M059J (cell line): ENCODE measurements at regions not wholly inside any gene's neighbourhood (a gene's known extent, or its start where the extent isn't known, plus 50 kb on each side); places are given as distances from the start of the nearest gene placed in this dataset.

Source experiments
- DNase-seq: peaks from one replicate; pipeline ENCODE4 v3.0.0-alpha.2; 2012; ENCODE audit warnings: low read depth

DNA sequence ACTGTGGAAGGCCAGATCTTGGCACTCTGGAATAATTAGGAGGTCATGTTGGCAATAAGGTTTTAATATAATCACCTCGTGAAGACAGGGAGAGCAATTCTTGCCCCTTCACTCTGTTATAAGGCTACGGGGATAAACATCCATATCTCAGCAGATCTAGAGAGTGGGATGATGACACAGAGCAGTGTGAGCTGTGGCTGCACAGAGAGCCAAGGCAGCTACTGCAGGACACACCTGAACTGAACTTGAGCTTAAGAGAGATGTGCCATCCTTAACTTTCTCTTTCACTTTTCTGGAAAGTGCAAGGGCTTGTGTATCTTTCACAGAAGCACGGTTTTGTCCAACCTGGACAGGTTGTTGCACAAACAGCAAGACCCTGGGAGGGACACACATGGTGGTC lies 174.7 kb downstream of the GATA3 start:
- DNase-seq, result peak; percentile 7

GRCh38 chr10:8230902-8231301 lies 176.4 kb downstream of the GATA3 start:
- DNase-seq, result no peak

GRCh38 chr10:8233049-8233448 lies 178.6 kb downstream of the GATA3 start:
- no peak for DNase-seq

- peak; percentile 26 for DNase-seq
Measured at GRCh38 chr10:8233832-8234259, 179.4 kb downstream of the GATA3 start.

DNA sequence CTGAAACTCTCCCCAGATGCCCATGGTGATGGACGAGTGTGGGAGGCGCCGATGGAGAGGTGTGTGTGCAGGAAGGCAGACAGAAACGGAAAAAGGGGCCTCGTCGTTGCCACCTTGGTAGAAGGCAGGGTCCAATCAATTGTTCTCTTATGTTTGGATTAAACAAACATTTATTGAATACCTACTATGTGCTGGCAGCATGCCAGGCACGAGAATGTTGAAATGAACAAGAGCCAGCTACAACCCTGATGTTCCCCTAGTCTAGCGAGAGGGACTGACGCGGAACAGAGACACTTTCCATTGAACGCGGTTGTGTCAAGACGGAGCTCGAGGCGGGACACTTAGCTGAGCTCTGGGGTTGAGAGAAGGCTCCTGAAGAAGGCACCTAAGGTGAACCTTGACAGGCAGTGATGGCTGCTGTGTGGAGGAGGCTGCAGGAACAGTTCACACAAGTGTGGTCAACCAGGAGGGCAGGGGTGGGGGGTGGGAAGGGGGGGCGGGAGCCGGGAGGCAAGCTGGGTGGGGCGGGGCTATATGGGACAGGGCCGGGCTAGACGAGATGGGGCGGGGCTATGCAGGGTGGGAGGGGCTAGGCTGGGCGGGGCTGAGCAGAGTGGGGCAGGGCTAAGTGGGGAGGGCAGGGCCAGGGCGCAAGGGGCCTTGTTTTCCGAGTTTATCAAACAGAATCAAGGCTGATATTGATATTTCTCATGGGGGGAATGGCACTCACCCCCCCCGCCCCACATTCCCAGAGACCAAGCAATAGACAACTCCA lies 181.0 kb downstream of the GATA3 start:
- DNase-seq, result no peak

GRCh38 chr10:8238986-8239385 lies 184.5 kb downstream of the GATA3 start:
- no peak for DNase-seq

GRCh38 chr10:8240861-8241260 lies 186.4 kb downstream of the GATA3 start:
- DNase-seq, result no peak

DNA sequence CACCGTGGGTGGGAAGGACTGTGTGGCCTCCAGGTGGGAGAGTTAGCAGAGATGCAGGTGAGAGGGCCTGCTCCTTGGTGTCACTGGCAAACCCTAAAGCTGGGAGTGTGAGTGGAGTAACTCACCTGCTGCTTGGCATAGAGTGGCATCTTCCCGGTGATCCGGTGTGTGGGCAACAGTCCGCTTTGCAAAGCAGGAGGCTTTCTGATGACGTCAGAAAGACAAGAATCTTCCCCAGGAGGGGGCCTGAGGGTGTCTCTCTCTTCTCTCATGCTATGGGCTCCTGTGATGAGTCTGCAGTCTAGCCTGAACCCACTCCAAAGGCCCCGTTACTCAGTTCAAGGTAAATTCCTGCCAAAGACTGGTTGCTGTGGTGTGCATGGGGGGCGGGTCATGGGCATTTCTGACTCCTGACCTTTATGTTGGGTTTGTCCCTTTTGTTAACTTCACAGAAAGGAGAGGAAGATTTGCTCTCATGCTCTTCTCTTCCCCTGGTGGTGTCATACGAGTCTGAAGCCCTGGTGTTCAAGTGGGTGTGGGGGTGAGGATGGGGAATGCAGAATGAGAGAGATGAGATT lies 187.9 kb downstream of the GATA3 start:
- DNase-seq, result no peak

DNA sequence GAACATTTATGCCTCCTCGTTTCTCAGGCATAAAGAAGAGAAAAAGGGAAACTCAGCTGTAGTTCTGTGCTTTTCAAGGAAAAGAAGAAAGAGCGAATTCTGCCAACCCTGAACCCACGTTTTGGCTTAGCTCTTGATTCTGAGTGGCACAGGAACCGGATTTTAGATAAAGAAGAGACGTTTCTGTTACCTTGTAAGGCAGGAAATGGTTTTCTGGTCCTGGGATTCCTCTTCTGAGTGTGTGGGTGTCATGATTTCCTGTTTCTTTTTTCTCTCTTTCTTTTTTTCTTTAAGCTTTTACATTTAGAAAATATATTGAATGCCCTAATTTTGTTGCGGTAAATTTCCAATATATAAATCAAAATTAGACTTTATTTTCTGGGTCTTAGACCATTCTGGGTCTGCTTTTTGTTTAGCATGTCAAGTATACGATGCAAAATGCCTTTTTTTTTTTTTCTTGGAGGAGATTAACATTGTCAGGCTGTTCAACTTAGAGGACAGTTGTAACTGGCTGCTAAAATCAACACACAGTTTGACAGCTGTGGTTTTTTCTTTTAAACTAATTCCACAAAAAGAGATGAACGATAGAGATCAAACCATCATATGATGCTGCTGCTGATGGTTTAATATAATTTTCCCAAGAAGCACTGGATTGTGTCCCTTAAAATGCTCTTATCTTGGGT lies 190.8 kb downstream of the GATA3 start:
- DNase-seq, result no peak

DNA sequence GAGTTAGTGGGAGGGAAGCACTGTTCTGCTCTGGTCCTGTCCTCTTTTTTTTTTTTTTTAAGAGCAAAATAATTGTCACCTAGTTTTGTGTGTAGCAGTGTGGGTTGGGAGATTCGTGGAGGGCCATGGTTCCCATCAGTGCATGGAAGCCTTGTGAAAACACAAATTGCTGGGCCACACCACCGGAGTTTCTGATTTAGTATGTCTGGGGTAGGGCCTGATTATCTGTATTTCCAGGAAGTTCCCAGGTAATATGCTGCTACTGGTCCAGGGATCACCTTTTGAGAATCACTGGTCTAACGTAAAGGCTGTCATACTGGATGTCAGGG lies 191.3 kb downstream of the GATA3 start:
- DNase-seq, result no peak

DNA sequence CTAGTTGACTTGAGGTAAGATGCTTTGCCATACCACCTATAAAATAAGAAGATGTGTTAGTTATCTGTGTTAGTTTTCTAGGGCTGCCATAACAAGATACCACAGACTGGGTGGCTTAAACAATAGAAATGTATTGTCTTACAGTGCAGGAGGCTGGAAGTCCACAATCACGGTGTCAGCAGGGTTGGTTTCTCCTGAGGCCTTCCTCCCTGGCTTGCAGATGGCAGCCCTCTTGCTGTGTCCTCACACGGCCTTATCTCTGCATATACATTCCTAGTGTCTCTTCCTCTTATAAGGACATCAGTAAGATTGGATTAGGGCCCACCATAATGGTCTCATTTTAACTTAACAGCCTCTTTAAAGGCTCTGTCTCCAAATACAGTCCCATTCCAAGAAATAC lies 192.1 kb downstream of the GATA3 start:
- DNase-seq, result no peak

- DNase-seq, result no peak
Measured at GRCh38 chr10:8247191-8247590, 192.7 kb downstream of the GATA3 start.

DNA sequence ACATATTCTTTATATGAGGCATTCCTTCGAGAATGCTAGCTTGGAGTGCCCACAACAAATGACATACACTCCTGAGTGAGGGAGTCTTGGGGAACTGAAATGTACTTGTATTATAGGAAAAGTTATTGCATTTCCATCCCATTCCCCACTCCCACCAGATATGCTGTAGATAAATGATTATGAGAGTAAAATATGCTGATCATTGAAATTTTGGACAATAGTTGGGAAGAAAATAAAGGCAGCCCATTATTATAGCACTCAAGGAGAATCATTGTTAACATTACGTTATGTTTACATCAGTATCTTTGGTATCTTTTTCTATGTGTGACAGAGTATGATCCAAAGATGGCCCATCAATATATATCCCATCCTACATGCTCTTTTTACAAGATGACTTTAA lies 194.4 kb downstream of the GATA3 start:
- DNase-seq, result no peak

- DNase-seq, result no peak
Measured at GRCh38 chr10:8254350-8254749, 199.9 kb downstream of the GATA3 start.

DNA sequence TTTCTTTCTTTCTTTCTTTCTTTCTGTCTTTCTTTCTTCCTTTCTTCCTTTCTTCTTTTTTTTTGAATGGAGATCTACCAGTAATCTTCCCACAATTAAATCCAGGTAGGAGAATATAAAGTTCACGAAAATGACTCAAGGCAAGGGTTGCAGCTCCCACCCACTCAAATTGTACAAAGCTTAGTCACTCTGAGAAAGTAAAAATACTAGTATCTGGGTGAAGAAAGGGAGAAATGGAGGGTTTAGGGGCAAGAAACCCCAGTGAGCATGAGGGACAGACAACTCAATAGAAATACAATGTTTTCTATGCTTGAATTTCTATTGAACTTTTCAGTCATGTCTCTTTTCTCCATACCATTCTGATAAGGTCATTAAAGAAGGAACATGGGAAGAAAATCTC lies 200.8 kb downstream of the GATA3 start:
- no peak for DNase-seq

- DNase-seq, result no peak
Measured at GRCh38 chr10:8260645-8261044, 206.2 kb downstream of the GATA3 start.

- no peak for DNase-seq
Measured at GRCh38 chr10:8262317-8262716, 207.8 kb downstream of the GATA3 start.

GRCh38 chr10:8269976-8270375 lies 215.5 kb downstream of the GATA3 start:
- DNase-seq, result peak; percentile 12

DNA sequence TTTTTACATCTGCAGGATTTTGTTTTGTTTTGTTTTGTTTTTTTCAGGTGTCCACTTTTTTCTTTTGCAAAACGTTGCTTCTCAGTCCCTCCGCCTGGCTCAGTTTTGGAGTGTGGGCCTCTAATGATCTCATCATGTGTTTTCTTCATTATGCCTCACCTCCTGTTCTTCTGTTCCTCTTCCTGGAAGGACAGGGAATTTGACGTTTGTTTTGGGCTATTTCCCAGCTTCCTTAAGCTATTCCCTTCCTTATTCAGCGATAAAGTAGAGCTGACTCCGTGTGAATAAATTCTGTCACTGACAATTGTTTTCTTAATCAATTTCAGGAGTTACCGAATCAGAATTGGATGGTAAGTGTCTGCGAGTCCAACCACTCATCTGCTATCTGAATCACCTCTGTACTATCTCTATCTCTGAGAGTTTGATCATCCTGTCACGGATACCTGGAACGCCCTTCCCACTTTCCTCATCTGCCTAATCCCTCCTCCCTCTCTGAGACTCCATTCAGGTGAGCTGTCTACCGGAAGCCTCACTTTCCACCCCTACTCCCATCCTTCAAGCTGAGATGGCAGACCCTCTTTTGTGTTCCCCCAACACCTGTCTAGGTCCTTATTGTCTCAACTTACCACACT lies 218.4 kb downstream of the GATA3 start:
- DNase-seq, result no peak

- DNase-seq, result no peak
Measured at GRCh38 chr10:8273749-8274148, 219.3 kb downstream of the GATA3 start.

- DNase-seq, result no peak
Measured at GRCh38 chr10:8275911-8276310, 221.4 kb downstream of the GATA3 start.

DNA sequence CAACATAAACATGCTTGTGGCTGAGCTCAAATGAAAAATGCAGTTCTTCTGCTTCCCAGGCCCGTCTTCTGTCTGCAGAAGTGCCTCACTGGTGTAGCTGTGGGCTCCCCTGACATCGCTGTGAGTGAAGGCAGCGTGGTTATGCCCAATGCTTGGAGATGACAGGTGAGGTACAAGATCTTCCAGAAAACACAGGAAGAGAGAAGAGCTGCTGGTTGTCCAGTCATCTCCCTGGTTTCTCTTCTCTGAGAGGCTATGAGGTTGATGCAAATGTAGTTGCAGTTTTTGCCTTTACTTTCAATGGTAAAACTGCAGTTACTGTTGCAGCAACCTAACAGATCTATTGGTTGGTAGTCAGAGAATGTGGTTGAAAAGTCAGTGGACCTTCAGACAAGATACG lies 223.6 kb downstream of the GATA3 start:
- DNase-seq, result no peak

- peak; percentile 75 for DNase-seq
Measured at GRCh38 chr10:8279598-8279997, 225.1 kb downstream of the GATA3 start.
